SH-SY5Y (cell line): ENCODE measurements at regions not wholly inside any gene's neighbourhood (a gene's known extent, or its start where the extent isn't known, plus 50 kb on each side); places are given as distances from the start of the nearest gene placed in this dataset.

ENCODE experiments used
- GATA2 ChIP-seq: IDR thresholded peaks from 2 replicates; pipeline ENCODE4 v1.6.1; 2011; ENCODE audit warnings: mild to moderate bottlenecking, low read depth, low read length
- GATA3 ChIP-seq: IDR thresholded peaks from 2 replicates; pipeline ENCODE4 v1.6.1; 2011; ENCODE audit warnings: low read depth, mild to moderate bottlenecking, low read length, moderate library complexity

GRCh38 chr12:116465856-116466255 lies 93.3 kb upstream of the MAP1LC3B2 start:
- TF ChIP-seq GATA2 = no peak
- TF ChIP-seq GATA3 = no peak
